ENCODE measurements at regions not wholly inside any gene's neighbourhood (a gene's known extent, or its start where the extent isn't known, plus 50 kb on each side); places are given as distances from the start of the nearest gene placed in this dataset.

- TF ChIP-seq CTCF (conservative IDR thresholded peaks at IDR 0.05; ENCODE audit: low read length) (no peak), EZH2phosphoT487 (IDR thresholded peaks at IDR 0.05; ENCODE audit: borderline replicate concordance) (no peak)
These were observed 118.1 kb upstream of the MGAT5 start for GRCh38 chr2:134135793-134136192.

All from Loucy (cell line).